Liver (tissue), 8 donors: ENCODE measurements at regions not wholly inside any gene's neighbourhood (a gene's known extent, or its start where the extent isn't known, plus 50 kb on each side); places are given as distances from the start of the nearest gene placed in this dataset.

Experiments used
- DNase-seq: peaks from one replicate; pipeline ENCODE4 v3.0.0-alpha.2; 2017; ENCODE audit warnings: low spot score
- H3K27ac ChIP-seq, 2 donors: one replicate each; pipeline ENCODE4 v1.7.0; 2013; ENCODE audit warnings: inconsistent platforms in 2 of 2, low read length in 2 of 2, control low read depth in 1 of 2, low read depth in 1 of 2, mild to moderate bottlenecking in 1 of 2
- H3K27me3 ChIP-seq, 4 donors: one replicate each; pipeline versions ENCODE4 v1.6.1 to v1.7.0; 2013; ENCODE audit warnings: low read length in 3 of 4, inconsistent platforms in 1 of 4, mild to moderate bottlenecking in 1 of 4, moderate library complexity in 1 of 4; ENCODE audit not compliant: control insufficient read depth in 4 of 4, insufficient read depth in 4 of 4
- H3K36me3 ChIP-seq, 4 donors: one replicate each; pipeline versions ENCODE4 v1.6.1 to v1.7.0; 2013; ENCODE audit warnings: low read length in 3 of 4, mild to moderate bottlenecking in 3 of 4, low read depth in 1 of 4, moderate library complexity in 1 of 4; ENCODE audit not compliant: control insufficient read depth in 4 of 4, insufficient read depth in 3 of 4
- H3K4me1 ChIP-seq, 4 donors: one replicate each; pipeline versions ENCODE4 v1.6.1 to v1.7.0; 2013; ENCODE audit warnings: low read length in 3 of 4, mild to moderate bottlenecking in 3 of 4, moderate library complexity in 1 of 4; ENCODE audit not compliant: control insufficient read depth in 4 of 4, insufficient read depth in 4 of 4
- H3K4me3 ChIP-seq, 3 donors: one replicate each; pipeline versions ENCODE4 v1.6.1 to v1.7.0; 2013; ENCODE audit warnings: low read length in 3 of 3, control low read depth in 1 of 3, low read depth in 1 of 3, mild to moderate bottlenecking in 1 of 3
- H3K9ac ChIP-seq, 2 donors: one replicate each; pipeline ENCODE4 v1.7.0; 2013; ENCODE audit warnings: low read length in 2 of 2, mild to moderate bottlenecking in 2 of 2, moderate library complexity in 2 of 2, control low read depth in 1 of 2, low read depth in 1 of 2
- H3K9me3 ChIP-seq, 4 donors: one replicate each; pipeline versions ENCODE4 v1.6.1 to v1.7.0; 2013; ENCODE audit warnings: low read length in 3 of 4; ENCODE audit not compliant: control insufficient read depth in 4 of 4
- CTCF ChIP-seq: fragments of 150-350 bp; IDR thresholded peaks from 2 replicates; pipeline ENCODE4 v1.5.1; 2017; ENCODE audit warnings: improper control_type of control experiment, low read depth, low read length; ENCODE audit not compliant: missing input control
- EGR1 ChIP-seq, 2 donors: IDR thresholded peaks; 2 replicates each; pipeline ENCODE4 v1.6.1; 2016 to 2018; ENCODE audit warnings: antibody characterized with exemption in 2 of 2, low read depth in 2 of 2
- FOXA1 ChIP-seq: IDR thresholded peaks from 2 replicates; pipeline ENCODE4 v1.6.1; 2016; ENCODE audit warnings: antibody characterized with exemption
- FOXA2 ChIP-seq: IDR thresholded peaks from 2 replicates; pipeline ENCODE4 v1.6.1; 2016; ENCODE audit warnings: antibody characterized with exemption
- GABPA ChIP-seq, 2 donors: IDR thresholded peaks in 1 of 2; conservative IDR thresholded peaks in 1 of 2; 2 replicates each; pipeline ENCODE4 v1.6.1; 2016; ENCODE audit warnings: antibody characterized with exemption in 2 of 2, mild to moderate bottlenecking in 1 of 2, moderate library complexity in 1 of 2
- HNF4A ChIP-seq, 2 donors: conservative IDR thresholded peaks; 2 replicates each; pipeline ENCODE4 v1.6.1; 2016; ENCODE audit warnings: antibody characterized with exemption in 2 of 2, mild to moderate bottlenecking in 2 of 2
- HNF4G ChIP-seq: IDR thresholded peaks from 2 replicates; pipeline ENCODE4 v1.6.1; 2016; ENCODE audit warnings: antibody characterized with exemption
- JUND ChIP-seq, 2 donors: IDR thresholded peaks; 2 replicates each; pipeline ENCODE4 v1.6.1; 2016; ENCODE audit warnings: antibody characterized with exemption in 2 of 2
- NR2F2 ChIP-seq: IDR thresholded peaks from 2 replicates; pipeline ENCODE4 v1.6.1; 2016; ENCODE audit warnings: antibody characterized with exemption
- RAD21 ChIP-seq, 2 donors: IDR thresholded peaks; 2 replicates each; pipeline ENCODE4 v1.6.1; 2016; ENCODE audit warnings: antibody characterized with exemption in 2 of 2, mild to moderate bottlenecking in 2 of 2
- RXRA ChIP-seq, 2 donors: IDR thresholded peaks; 2 replicates each; pipeline ENCODE4 v1.6.1; 2017 to 2018; ENCODE audit warnings: antibody characterized with exemption in 2 of 2, mild to moderate bottlenecking in 1 of 2
- SP1 ChIP-seq: IDR thresholded peaks from 2 replicates; pipeline ENCODE4 v1.6.1; 2018; ENCODE audit warnings: antibody characterized with exemption, mild to moderate bottlenecking
- TAF1 ChIP-seq: conservative IDR thresholded peaks from 2 replicates; pipeline ENCODE4 v1.6.1; 2016; ENCODE audit warnings: antibody characterized with exemption, mild to moderate bottlenecking
- YY1 ChIP-seq: IDR thresholded peaks from 2 replicates; pipeline ENCODE4 v1.6.1; 2016; ENCODE audit warnings: antibody characterized with exemption, mild to moderate bottlenecking
- WGBS: extraction: QIAGEN DNeasy Blood & Tissue Kit; methylation state at CpG from one replicate; pipeline ENCODE4 v1.1.7; 2013; 5-methylcytosine and 5-hydroxymethylcytosine counted together
- TF ChIP-seq, protein P1 (sequence below): IDR thresholded peaks from 2 replicates; pipeline ENCODE4 v1.6.1; 2016; ENCODE audit warnings: antibody characterized with exemption
- TF ChIP-seq, protein P2 (sequence below): IDR thresholded peaks from 2 replicates; pipeline ENCODE4 v1.6.1; 2016; ENCODE audit warnings: antibody characterized with exemption
- TF ChIP-seq, protein P3 (sequence below): IDR thresholded peaks from 2 replicates; pipeline ENCODE4 v1.6.1; 2016; ENCODE audit warnings: antibody characterized with exemption
- TF ChIP-seq, protein P4 (sequence below): IDR thresholded peaks from 2 replicates; pipeline ENCODE4 v1.6.1; 2016; ENCODE audit warnings: antibody characterized with exemption, mild to moderate bottlenecking
- donor health status: healthy.
- donor health status: healthy.
- donor health status: healthy.
- donor health status: healthy.
- donor health status: healthy.

- DNase-seq: no peak
- H3K9ac ChIP-seq: peak overlapping the region in 1 of 2 donors; percentile 37
- no peak overlapping the region for H3K4me3 ChIP-seq
- WGBS: 47% methylated on average over 1 of the region's 1 CpG
- H3K27me3 ChIP-seq: no peaks in the 10 kb centered on the region
- no peak overlapping the region for H3K27ac ChIP-seq
- H3K4me1 ChIP-seq: peaks cover 5 to 31% (median 11%) of the 10 kb centered on the region in 4 donors
- H3K9me3 ChIP-seq: no peaks in the 10 kb centered on the region
- TF ChIP-seq GABPA (IDR thresholded peaks at IDR 0.05 in 1 of 2, conservative IDR thresholded peaks at IDR 0.05 in 1 of 2) (no peak), HNF4G (peak; percentile 38), RXRA (IDR thresholded peaks at IDR 0.05) (peak; percentile 19 to 47), YY1 (peak; percentile 27), FOXA2 (no peak), EGR1 (IDR thresholded peaks at IDR 0.05; ENCODE audit: low read depth in 2 of 2) (no peak), NR2F2 (no peak), JUND (IDR thresholded peaks at IDR 0.05) (peak in 1 of 2 donors; percentile 10), FOXA1 (no peak), TAF1 (no peak), CTCF (no peak), SP1 (no peak), HNF4A (conservative IDR thresholded peaks at IDR 0.05) (peak; percentile 79 to 85), RAD21 (IDR thresholded peaks at IDR 0.05) (peak; percentile 5 to 20)
- TF ChIP-seq, protein P1, sequence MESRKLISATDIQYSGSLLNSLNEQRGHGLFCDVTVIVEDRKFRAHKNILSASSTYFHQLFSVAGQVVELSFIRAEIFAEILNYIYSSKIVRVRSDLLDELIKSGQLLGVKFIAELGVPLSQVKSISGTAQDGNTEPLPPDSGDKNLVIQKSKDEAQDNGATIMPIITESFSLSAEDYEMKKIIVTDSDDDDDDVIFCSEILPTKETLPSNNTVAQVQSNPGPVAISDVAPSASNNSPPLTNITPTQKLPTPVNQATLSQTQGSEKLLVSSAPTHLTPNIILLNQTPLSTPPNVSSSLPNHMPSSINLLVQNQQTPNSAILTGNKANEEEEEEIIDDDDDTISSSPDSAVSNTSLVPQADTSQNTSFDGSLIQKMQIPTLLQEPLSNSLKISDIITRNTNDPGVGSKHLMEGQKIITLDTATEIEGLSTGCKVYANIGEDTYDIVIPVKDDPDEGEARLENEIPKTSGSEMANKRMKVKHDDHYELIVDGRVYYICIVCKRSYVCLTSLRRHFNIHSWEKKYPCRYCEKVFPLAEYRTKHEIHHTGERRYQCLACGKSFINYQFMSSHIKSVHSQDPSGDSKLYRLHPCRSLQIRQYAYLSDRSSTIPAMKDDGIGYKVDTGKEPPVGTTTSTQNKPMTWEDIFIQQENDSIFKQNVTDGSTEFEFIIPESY: no peak
- TF ChIP-seq, protein P2, sequence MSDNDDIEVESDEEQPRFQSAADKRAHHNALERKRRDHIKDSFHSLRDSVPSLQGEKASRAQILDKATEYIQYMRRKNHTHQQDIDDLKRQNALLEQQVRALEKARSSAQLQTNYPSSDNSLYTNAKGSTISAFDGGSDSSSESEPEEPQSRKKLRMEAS: peak; percentile 32
- TF ChIP-seq, protein P3, sequence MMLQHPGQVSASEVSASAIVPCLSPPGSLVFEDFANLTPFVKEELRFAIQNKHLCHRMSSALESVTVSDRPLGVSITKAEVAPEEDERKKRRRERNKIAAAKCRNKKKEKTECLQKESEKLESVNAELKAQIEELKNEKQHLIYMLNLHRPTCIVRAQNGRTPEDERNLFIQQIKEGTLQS: no peak
- TF ChIP-seq, protein P4, sequence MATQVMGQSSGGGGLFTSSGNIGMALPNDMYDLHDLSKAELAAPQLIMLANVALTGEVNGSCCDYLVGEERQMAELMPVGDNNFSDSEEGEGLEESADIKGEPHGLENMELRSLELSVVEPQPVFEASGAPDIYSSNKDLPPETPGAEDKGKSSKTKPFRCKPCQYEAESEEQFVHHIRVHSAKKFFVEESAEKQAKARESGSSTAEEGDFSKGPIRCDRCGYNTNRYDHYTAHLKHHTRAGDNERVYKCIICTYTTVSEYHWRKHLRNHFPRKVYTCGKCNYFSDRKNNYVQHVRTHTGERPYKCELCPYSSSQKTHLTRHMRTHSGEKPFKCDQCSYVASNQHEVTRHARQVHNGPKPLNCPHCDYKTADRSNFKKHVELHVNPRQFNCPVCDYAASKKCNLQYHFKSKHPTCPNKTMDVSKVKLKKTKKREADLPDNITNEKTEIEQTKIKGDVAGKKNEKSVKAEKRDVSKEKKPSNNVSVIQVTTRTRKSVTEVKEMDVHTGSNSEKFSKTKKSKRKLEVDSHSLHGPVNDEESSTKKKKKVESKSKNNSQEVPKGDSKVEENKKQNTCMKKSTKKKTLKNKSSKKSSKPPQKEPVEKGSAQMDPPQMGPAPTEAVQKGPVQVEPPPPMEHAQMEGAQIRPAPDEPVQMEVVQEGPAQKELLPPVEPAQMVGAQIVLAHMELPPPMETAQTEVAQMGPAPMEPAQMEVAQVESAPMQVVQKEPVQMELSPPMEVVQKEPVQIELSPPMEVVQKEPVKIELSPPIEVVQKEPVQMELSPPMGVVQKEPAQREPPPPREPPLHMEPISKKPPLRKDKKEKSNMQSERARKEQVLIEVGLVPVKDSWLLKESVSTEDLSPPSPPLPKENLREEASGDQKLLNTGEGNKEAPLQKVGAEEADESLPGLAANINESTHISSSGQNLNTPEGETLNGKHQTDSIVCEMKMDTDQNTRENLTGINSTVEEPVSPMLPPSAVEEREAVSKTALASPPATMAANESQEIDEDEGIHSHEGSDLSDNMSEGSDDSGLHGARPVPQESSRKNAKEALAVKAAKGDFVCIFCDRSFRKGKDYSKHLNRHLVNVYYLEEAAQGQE: peak; percentile 22
- no peaks in the 10 kb centered on the region for H3K36me3 ChIP-seq
Measured at GRCh38 chr9:4424038-4424437, 66.2 kb upstream of the SLC1A1 start.
